ENCODE measurements at regions not wholly inside any gene's neighbourhood (a gene's known extent, or its start where the extent isn't known, plus 50 kb on each side); places are given as distances from the start of the nearest gene placed in this dataset.

DNA sequence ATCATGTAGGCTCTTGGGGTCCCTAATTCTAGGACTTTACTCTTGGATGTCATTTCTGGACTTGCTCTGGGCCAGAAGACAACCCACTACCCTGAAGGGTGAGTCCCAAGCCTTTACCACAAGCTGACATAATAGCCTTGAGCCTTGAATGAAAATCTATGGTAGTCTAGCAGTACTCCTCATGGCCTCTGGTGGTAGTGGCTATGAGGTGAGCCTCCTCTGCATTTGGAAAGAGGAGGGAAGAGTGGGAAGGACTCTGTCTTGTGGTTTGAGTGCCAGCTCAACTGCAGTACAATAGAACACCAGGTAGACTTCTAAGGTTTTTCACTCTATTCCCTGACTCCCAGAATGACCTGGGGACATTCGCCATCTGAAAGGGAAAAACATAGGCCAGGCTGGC is 96.5 kb downstream of the DCAF12L1 start:
- TF ChIP-seq ZBTB8A (CRISPR knock-in tag; IDR thresholded peaks at IDR 0.05; ENCODE audit: borderline replicate concordance, low read depth) (no peak), TEAD2 (CRISPR knock-in tag; IDR thresholded peaks at IDR 0.05) (no peak), ZNF891 (CRISPR knock-in tag; IDR thresholded peaks at IDR 0.05) (no peak), MEIS1 (CRISPR knock-in tag; IDR thresholded peaks at IDR 0.05; ENCODE audit: borderline replicate concordance) (no peak), HCFC1 (IDR thresholded peaks at IDR 0.05; ENCODE audit: low read depth, low read length) (no peak), SP4 (CRISPR knock-in tag; IDR thresholded peaks at IDR 0.05) (no peak), ZNF83 (CRISPR knock-in tag; IDR thresholded peaks at IDR 0.05; ENCODE audit: borderline replicate concordance) (no peak), ZNF205 (CRISPR knock-in tag; IDR thresholded peaks at IDR 0.05) (no peak), IKZF1 (IDR thresholded peaks at IDR 0.05) (no peak)
- TF ChIP-seq, protein P1, sequence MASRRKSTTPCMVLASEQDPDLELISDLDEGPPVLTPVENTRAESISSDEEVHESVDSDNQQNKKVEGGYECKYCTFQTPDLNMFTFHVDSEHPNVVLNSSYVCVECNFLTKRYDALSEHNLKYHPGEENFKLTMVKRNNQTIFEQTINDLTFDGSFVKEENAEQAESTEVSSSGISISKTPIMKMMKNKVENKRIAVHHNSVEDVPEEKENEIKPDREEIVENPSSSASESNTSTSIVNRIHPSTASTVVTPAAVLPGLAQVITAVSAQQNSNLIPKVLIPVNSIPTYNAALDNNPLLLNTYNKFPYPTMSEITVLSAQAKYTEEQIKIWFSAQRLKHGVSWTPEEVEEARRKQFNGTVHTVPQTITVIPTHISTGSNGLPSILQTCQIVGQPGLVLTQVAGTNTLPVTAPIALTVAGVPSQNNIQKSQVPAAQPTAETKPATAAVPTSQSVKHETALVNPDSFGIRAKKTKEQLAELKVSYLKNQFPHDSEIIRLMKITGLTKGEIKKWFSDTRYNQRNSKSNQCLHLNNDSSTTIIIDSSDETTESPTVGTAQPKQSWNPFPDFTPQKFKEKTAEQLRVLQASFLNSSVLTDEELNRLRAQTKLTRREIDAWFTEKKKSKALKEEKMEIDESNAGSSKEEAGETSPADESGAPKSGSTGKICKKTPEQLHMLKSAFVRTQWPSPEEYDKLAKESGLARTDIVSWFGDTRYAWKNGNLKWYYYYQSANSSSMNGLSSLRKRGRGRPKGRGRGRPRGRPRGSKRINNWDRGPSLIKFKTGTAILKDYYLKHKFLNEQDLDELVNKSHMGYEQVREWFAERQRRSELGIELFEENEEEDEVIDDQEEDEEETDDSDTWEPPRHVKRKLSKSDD (CRISPR knock-in tag; IDR thresholded peaks at IDR 0.05; ENCODE audit: low read depth), result no peak
- TF ChIP-seq, protein P2, sequence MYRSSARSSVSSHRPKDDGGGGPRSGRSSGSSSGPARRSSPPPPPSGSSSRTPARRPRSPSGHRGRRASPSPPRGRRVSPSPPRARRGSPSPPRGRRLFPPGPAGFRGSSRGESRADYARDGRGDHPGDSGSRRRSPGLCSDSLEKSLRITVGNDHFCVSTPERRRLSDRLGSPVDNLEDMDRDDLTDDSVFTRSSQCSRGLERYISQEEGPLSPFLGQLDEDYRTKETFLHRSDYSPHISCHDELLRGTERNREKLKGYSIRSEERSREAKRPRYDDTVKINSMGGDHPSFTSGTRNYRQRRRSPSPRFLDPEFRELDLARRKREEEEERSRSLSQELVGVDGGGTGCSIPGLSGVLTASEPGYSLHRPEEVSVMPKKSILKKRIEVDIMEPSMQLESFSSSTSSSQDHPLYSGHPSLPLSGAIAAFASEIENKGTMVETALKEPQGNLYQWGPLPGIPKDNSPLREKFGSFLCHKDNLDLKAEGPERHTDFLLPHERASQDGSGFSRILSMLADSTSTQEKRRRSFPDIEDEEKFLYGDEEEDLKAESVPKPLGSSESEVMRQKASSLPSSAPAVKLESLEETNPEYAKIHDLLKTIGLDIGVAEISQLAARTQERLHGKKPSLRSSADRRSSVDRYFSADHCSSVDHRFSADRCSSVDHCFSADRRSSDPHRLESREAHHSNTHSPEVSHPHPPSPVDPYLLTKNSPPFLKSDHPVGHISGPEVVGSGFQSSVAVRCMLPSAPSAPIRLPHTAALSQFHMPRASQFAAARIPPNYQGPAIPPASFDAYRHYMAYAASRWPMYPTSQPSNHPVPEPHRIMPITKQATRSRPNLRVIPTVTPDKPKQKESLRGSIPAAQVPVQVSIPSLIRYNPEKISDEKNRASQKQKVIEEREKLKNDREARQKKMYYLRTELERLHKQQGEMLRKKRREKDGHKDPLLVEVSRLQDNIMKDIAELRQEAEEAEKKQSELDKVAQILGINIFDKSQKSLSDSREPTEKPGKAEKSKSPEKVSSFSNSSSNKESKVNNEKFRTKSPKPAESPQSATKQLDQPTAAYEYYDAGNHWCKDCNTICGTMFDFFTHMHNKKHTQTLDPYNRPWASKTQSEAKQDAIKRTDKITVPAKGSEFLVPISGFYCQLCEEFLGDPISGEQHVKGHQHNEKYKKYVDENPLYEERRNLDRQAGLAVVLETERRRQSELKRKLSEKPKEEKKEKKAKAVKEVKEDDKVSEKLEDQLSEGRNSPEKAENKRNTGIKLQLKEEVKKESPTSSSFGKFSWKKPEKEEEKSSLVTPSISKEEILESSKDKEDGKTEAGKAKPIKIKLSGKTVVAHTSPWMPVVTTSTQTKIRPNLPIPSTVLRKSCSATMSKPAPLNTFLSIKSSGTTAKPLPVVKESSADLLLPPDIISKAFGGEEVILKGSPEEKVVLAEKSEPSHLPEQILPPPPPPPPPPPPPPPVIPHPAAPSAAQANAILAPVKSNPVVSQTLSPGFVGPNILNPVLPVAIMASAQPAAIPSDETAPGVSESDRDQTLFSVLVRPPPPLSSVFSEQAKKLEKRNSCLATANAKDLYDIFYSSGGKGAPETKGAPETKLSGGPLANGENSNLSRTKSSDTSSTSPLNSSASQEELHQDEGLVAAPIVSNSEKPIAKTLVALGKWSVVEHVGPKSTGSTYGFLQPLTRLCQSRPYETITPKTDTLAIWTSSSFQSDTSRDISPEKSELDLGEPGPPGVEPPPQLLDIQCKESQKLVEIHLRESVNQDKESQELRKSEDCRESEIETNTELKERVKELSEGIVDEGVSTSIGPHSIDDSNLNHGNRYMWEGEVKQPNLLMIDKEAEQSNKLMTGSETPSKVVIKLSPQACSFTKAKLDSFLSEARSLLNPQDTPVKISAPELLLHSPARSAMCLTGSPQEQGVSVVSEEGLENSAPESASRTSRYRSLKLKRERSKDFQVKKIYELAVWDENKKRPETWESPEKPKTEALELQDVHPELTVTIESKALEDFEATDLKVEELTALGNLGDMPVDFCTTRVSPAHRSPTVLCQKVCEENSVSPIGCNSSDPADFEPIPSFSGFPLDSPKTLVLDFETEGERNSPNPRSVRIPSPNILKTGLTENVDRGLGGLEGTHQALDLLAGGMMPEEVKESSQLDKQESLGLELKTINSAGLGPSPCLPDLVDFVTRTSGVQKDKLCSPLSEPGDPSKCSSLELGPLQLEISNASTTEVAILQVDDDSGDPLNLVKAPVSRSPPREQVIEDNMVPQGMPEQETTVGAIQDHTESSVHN (CRISPR knock-in tag; IDR thresholded peaks at IDR 0.05), result no peak
- TF ChIP-seq, protein P3, sequence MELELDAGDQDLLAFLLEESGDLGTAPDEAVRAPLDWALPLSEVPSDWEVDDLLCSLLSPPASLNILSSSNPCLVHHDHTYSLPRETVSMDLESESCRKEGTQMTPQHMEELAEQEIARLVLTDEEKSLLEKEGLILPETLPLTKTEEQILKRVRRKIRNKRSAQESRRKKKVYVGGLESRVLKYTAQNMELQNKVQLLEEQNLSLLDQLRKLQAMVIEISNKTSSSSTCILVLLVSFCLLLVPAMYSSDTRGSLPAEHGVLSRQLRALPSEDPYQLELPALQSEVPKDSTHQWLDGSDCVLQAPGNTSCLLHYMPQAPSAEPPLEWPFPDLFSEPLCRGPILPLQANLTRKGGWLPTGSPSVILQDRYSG (CRISPR knock-in tag; IDR thresholded peaks at IDR 0.05), result no peak
- Histone ChIP-seq H3K36me3 (replicated peaks in 1 of 2; ENCODE audit: control insufficient read depth in 1 of 2, insufficient read depth in 2 of 2, low read length in 2 of 2) (no peaks in the 10 kb centered on the region), H2AFZ (ENCODE audit: low read length) (no peak overlapping the region), H3K9ac (ENCODE audit: insufficient read depth, low read depth, low read length) (no peak overlapping the region), H3K79me2 (ENCODE audit: insufficient read depth, low read length) (no peaks in the 10 kb centered on the region), H3K4me1 (ENCODE audit: insufficient read depth, low read length) (no peaks in the 10 kb centered on the region), H3K27me3 (ENCODE audit: control insufficient read depth in 1 of 2, insufficient read depth in 2 of 2, low read length in 2 of 2) (no peaks in the 10 kb centered on the region), H3K9me3 (ENCODE audit: low read length) (peaks cover 8% of the 10 kb centered on the region; the same call in 1 of the 2 replicates), H3K27ac (ENCODE audit: extremely low read length, insufficient read depth, low read length) (no peak overlapping the region), H3K4me3 (replicated peaks in 1 of 3; ENCODE audit: insufficient read depth in 1 of 3, low read depth in 2 of 3, low read length in 3 of 3) (no peak overlapping the region), H4K20me1 (ENCODE audit: insufficient read depth, low read length) (no peaks in the 10 kb centered on the region), H3K4me2 (ENCODE audit: low read depth, low read length) (no peak overlapping the region)
- ChIA-PET POLR2A (no interaction called here), CTCF (ENCODE audit: low intra/inter-chr PET ratio, low total read pairs) (no interaction called here)
- DNase-seq (ENCODE audit: low spot score) (no peak), ATAC-seq (no peak), FAIRE-seq (no peak)
- 40% methylated on average over 1 of the region's 1 CpG for WGBS (ENCODE audit: low lambda C conversion rate)
- in situ Hi-C loops (cut with HindIII; ENCODE audit: extremely low pct_ligation_motif_present, low pct_unique_long_range_greater_than_20kb), result no loop called here
- no TSS peak for BruUV-seq (replicated peaks)
- intact Hi-C loops (cut with micrococcal nuclease; ENCODE audit: unreplicated experiment), result no loop called here

Data from HepG2 (cell line).